HepG2 (cell line): ENCODE measurements at regions not wholly inside any gene's neighbourhood (a gene's known extent, or its start where the extent isn't known, plus 50 kb on each side); places are given as distances from the start of the nearest gene placed in this dataset.

Source experiments
- FOXP1 ChIP-seq, 2 experiments: fragments of 450-650 bp in 1 of 2; IDR thresholded peaks; 2 replicates each; pipeline ENCODE4 v1.6.1; 2017 to 2018; ENCODE audit warnings: antibody characterized with exemption in 1 of 2
- HCFC1 ChIP-seq: fragments of 150-350 bp; IDR thresholded peaks from 2 replicates; pipeline ENCODE4 v1.6.1; 2014; ENCODE audit warnings: low read depth, low read length
- HMGXB3 ChIP-seq: sonication (generic); formaldehyde crosslinking; IDR thresholded peaks from 2 replicates; pipeline ENCODE4 v1.4.0; 2020; ENCODE audit warnings: missing genetic modification reagents, borderline replicate concordance
- MAF1 ChIP-seq: sonication (generic); formaldehyde crosslinking; IDR thresholded peaks from 2 replicates; pipeline ENCODE4 v1.5.0; 2020; ENCODE audit warnings: missing genetic modification reagents, borderline replicate concordance
- MED1 ChIP-seq: sonication (generic); formaldehyde crosslinking; IDR thresholded peaks from 2 replicates; pipeline ENCODE4 v1.4.0; 2020; ENCODE audit warnings: missing genetic modification reagents
- MEIS2 ChIP-seq: sonication (generic); formaldehyde crosslinking; IDR thresholded peaks from 2 replicates; pipeline ENCODE4 v1.9.0; 2021; ENCODE audit warnings: mild to moderate bottlenecking, missing genetic modification reagents
- MIER2 ChIP-seq: IDR thresholded peaks from 2 replicates; pipeline ENCODE4 v1.6.1; 2016; ENCODE audit warnings: missing biosample characterization, missing genetic modification reagents
- PBX2 ChIP-seq: IDR thresholded peaks from 2 replicates; pipeline ENCODE4 v1.6.1; 2016; ENCODE audit warnings: control low read depth
- RELA ChIP-seq: sonication (generic); formaldehyde crosslinking; IDR thresholded peaks from 2 replicates; pipeline ENCODE4 v1.4.0; 2020; ENCODE audit warnings: missing genetic modification reagents
- SMAD1 ChIP-seq: sonication (generic); formaldehyde crosslinking; IDR thresholded peaks from 2 replicates; pipeline ENCODE4 v1.4.0; 2020; ENCODE audit warnings: missing genetic modification reagents, low read depth, mild to moderate bottlenecking, borderline replicate concordance
- ZMYM4 ChIP-seq: sonication (generic); formaldehyde crosslinking; IDR thresholded peaks from 2 replicates; pipeline ENCODE4 v1.8.1; 2023; ENCODE audit warnings: mild to moderate bottlenecking, missing genetic modification reagents
- ZNF230 ChIP-seq: sonication (generic); formaldehyde crosslinking; IDR thresholded peaks from 2 replicates; pipeline ENCODE4 v1.4.0; 2020; ENCODE audit warnings: mild to moderate bottlenecking, missing genetic modification reagents
- ZNF367 ChIP-seq: sonication (generic); formaldehyde crosslinking; IDR thresholded peaks from 2 replicates; pipeline ENCODE4 v1.4.0; 2020; ENCODE audit warnings: missing genetic modification reagents, borderline replicate concordance
- ZNF496 ChIP-seq: sonication (generic); formaldehyde crosslinking; IDR thresholded peaks from 2 replicates; pipeline ENCODE4 v1.8.1; 2023; ENCODE audit warnings: mild to moderate bottlenecking, moderate library complexity, missing genetic modification reagents; ENCODE audit not compliant: insufficient replicate concordance
- TF ChIP-seq, protein P1 (sequence below): sonication (generic); formaldehyde crosslinking; IDR thresholded peaks from 2 replicates; pipeline ENCODE4 v1.4.0; 2020; ENCODE audit warnings: missing genetic modification reagents, borderline replicate concordance
- TF ChIP-seq, protein P2 (sequence below): sonication (generic); formaldehyde crosslinking; IDR thresholded peaks from 2 replicates; pipeline ENCODE4 v1.9.0; 2022; ENCODE audit warnings: low read depth, missing genetic modification reagents

GRCh38 chr6:28606424-28607391 is 81.0 kb downstream of the GPX5 start (continued):
- no peak for TF ChIP-seq HMGXB3 (CRISPR knock-in tag)
- TF ChIP-seq ZNF230 = peak; percentile 83; the same call in 1 of the 2 replicates
- TF ChIP-seq PBX2 = no peak
- TF ChIP-seq, protein P1, sequence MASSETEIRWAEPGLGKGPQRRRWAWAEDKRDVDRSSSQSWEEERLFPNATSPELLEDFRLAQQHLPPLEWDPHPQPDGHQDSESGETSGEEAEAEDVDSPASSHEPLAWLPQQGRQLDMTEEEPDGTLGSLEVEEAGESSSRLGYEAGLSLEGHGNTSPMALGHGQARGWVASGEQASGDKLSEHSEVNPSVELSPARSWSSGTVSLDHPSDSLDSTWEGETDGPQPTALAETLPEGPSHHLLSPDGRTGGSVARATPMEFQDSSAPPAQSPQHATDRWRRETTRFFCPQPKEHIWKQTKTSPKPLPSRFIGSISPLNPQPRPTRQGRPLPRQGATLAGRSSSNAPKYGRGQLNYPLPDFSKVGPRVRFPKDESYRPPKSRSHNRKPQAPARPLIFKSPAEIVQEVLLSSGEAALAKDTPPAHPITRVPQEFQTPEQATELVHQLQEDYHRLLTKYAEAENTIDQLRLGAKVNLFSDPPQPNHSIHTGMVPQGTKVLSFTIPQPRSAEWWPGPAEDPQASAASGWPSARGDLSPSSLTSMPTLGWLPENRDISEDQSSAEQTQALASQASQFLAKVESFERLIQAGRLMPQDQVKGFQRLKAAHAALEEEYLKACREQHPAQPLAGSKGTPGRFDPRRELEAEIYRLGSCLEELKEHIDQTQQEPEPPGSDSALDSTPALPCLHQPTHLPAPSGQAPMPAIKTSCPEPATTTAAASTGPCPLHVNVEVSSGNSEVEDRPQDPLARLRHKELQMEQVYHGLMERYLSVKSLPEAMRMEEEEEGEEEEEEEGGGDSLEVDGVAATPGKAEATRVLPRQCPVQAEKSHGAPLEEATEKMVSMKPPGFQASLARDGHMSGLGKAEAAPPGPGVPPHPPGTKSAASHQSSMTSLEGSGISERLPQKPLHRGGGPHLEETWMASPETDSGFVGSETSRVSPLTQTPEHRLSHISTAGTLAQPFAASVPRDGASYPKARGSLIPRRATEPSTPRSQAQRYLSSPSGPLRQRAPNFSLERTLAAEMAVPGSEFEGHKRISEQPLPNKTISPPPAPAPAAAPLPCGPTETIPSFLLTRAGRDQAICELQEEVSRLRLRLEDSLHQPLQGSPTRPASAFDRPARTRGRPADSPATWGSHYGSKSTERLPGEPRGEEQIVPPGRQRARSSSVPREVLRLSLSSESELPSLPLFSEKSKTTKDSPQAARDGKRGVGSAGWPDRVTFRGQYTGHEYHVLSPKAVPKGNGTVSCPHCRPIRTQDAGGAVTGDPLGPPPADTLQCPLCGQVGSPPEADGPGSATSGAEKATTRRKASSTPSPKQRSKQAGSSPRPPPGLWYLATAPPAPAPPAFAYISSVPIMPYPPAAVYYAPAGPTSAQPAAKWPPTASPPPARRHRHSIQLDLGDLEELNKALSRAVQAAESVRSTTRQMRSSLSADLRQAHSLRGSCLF (CRISPR knock-in tag) = no peak
- no peak for TF ChIP-seq SMAD1 (CRISPR knock-in tag)
- peak; percentile 34; the same call in 1 of the 2 replicates for TF ChIP-seq MIER2 (CRISPR knock-in tag)
- TF ChIP-seq RELA (CRISPR knock-in tag) = no peak
- TF ChIP-seq ZMYM4 (CRISPR knock-in tag) = peak; percentile 62
- TF ChIP-seq MED1 = 0 out of 2 replicates have a peak, but pooled peaks have one; percentile 49
- no peak for TF ChIP-seq HCFC1
- peak; percentile 92 for TF ChIP-seq MAF1 (CRISPR knock-in tag)
- TF ChIP-seq, protein P2, sequence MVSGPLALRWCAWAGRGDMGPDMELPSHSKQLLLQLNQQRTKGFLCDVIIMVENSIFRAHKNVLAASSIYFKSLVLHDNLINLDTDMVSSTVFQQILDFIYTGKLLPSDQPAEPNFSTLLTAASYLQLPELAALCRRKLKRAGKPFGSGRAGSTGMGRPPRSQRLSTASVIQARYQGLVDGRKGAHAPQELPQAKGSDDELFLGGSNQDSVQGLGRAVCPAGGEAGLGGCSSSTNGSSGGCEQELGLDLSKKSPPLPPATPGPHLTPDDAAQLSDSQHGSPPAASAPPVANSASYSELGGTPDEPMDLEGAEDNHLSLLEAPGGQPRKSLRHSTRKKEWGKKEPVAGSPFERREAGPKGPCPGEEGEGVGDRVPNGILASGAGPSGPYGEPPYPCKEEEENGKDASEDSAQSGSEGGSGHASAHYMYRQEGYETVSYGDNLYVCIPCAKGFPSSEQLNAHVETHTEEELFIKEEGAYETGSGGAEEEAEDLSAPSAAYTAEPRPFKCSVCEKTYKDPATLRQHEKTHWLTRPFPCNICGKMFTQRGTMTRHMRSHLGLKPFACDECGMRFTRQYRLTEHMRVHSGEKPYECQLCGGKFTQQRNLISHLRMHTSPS (CRISPR knock-in tag) = no peak
- TF ChIP-seq ZNF496 (CRISPR knock-in tag) = no peak
- no peak for TF ChIP-seq ZNF367 (CRISPR knock-in tag)
- TF ChIP-seq MEIS2 = no peak
- no peak for TF ChIP-seq FOXP1 (IDR thresholded peaks at IDR 0.05)
- no peak for TF ChIP-seq FOXP1 (CRISPR knock-in tag; IDR thresholded peaks at IDR 0.05)
